Mesenchymal stem cell (in vitro differentiated cells and primary cell): ENCODE measurements at regions not wholly inside any gene's neighbourhood (a gene's known extent, or its start where the extent isn't known, plus 50 kb on each side); places are given as distances from the start of the nearest gene placed in this dataset.
A peak's percentile ranks its signal among the peaks of the same experiment; 100 is the strongest.

Experiments used
- DNase-seq: peaks from one replicate; pipeline ENCODE4 v3.0.0-alpha.2; 2013
- H2AFZ ChIP-seq: one replicate; pipeline ENCODE4 v1.6.1; 2013; ENCODE audit warnings: low read depth, mild to moderate bottlenecking, control low read depth, inconsistent platforms, low read length, moderate library complexity
- H2AK5ac ChIP-seq: 2 replicates; pipeline ENCODE4 v1.6.1; 2013; ENCODE audit warnings: low read length, moderate library complexity, mild to moderate bottlenecking, inconsistent platforms; ENCODE audit not compliant: severe bottlenecking
- H2BK120ac ChIP-seq: one replicate; pipeline ENCODE4 v1.6.1; 2013; ENCODE audit warnings: low read depth, mild to moderate bottlenecking, inconsistent platforms, low read length, moderate library complexity
- H2BK12ac ChIP-seq, 2 experiments: one replicate each; pipeline ENCODE4 v1.6.1; 2013; ENCODE audit warnings: inconsistent platforms in 2 of 2, low read length in 2 of 2, mild to moderate bottlenecking in 2 of 2, moderate library complexity in 2 of 2, control low read depth in 1 of 2
- H2BK15ac ChIP-seq: one replicate; pipeline ENCODE4 v1.6.1; 2013; ENCODE audit warnings: mild to moderate bottlenecking, low read depth, inconsistent platforms; ENCODE audit not compliant: poor library complexity, severe bottlenecking
- H2BK5ac ChIP-seq: 2 replicates; pipeline ENCODE4 v1.6.1; 2013; ENCODE audit warnings: low read depth, mild to moderate bottlenecking, low read length, control low read depth, inconsistent platforms; ENCODE audit not compliant: poor library complexity, severe bottlenecking
- H3K14ac ChIP-seq, 2 experiments: one replicate each; pipeline ENCODE4 v1.6.1; 2013; ENCODE audit warnings: inconsistent platforms in 2 of 2, low read length in 2 of 2, control low read depth in 1 of 2, mild to moderate bottlenecking in 1 of 2, moderate library complexity in 1 of 2
- H3K18ac ChIP-seq, 2 experiments: one replicate each; pipeline ENCODE4 v1.6.1; 2013; ENCODE audit warnings: inconsistent platforms in 2 of 2, low read length in 2 of 2, control low read depth in 1 of 2, low read depth in 1 of 2, mild to moderate bottlenecking in 1 of 2
- H3K23ac ChIP-seq, 2 experiments: one replicate each; pipeline ENCODE4 v1.6.1; 2013; ENCODE audit warnings: inconsistent platforms in 2 of 2, low read length in 2 of 2, mild to moderate bottlenecking in 2 of 2, moderate library complexity in 2 of 2, control low read depth in 1 of 2
- H3K27ac ChIP-seq: 2 replicates; pipeline ENCODE4 v1.5.1; 2013; ENCODE audit warnings: mild to moderate bottlenecking, moderate library complexity, low read length, control low read depth, inconsistent platforms; ENCODE audit not compliant: poor library complexity, severe bottlenecking
- H3K27me3 ChIP-seq, 2 experiments: 2 replicates each; pipeline versions ENCODE4 v1.6.1 to v1.7.0; 2013; ENCODE audit warnings: low read length in 2 of 2, mild to moderate bottlenecking in 2 of 2, moderate library complexity in 2 of 2, control low read depth in 1 of 2, inconsistent platforms in 1 of 2; ENCODE audit not compliant: control insufficient read depth in 1 of 2, insufficient read depth in 1 of 2
- H3K36me3 ChIP-seq, 2 experiments: 2 replicates each; pipeline versions ENCODE4 v1.6.1 to v1.7.0; 2013; ENCODE audit warnings: low read length in 2 of 2, control low read depth in 1 of 2, inconsistent platforms in 1 of 2, low read depth in 1 of 2, mild to moderate bottlenecking in 1 of 2; ENCODE audit not compliant: insufficient read depth in 2 of 2, control insufficient read depth in 1 of 2
- H3K4ac ChIP-seq, 2 experiments: one replicate each; pipeline ENCODE4 v1.6.1; 2013; ENCODE audit warnings: inconsistent platforms in 2 of 2, low read length in 2 of 2, mild to moderate bottlenecking in 2 of 2, moderate library complexity in 2 of 2, control low read depth in 1 of 2, low read depth in 1 of 2
- H3K4me1 ChIP-seq: 2 replicates; pipeline ENCODE4 v1.6.1; 2013; ENCODE audit warnings: low read depth, low read length, control low read depth; ENCODE audit not compliant: control insufficient read depth, insufficient read depth
- H3K4me2 ChIP-seq: 2 replicates; pipeline ENCODE4 v1.6.1; 2013; ENCODE audit warnings: low read length, mild to moderate bottlenecking, inconsistent platforms; ENCODE audit not compliant: poor library complexity, severe bottlenecking
- H3K4me3 ChIP-seq, 2 experiments: 2 replicates each; pipeline versions ENCODE4 v1.5.1 to v1.7.0; 2013; ENCODE audit warnings: low read length in 2 of 2, mild to moderate bottlenecking in 2 of 2, control low read depth in 1 of 2, low read depth in 1 of 2; ENCODE audit not compliant: insufficient read depth in 1 of 2
- H3K79me1 ChIP-seq: replicated peaks from 2 replicates; pipeline ENCODE4 v1.6.1; 2013; ENCODE audit warnings: mild to moderate bottlenecking, control low read depth, low read length, inconsistent platforms; ENCODE audit not compliant: poor library complexity, severe bottlenecking
- H3K9ac ChIP-seq: 2 replicates; pipeline ENCODE4 v1.7.0; 2013; ENCODE audit warnings: mild to moderate bottlenecking, low read length, moderate library complexity
- H3K9me3 ChIP-seq: 2 replicates; pipeline ENCODE4 v1.7.0; 2013; ENCODE audit warnings: mild to moderate bottlenecking, low read length; ENCODE audit not compliant: control insufficient read depth
- H4K8ac ChIP-seq: one replicate; pipeline ENCODE4 v1.6.1; 2013; ENCODE audit warnings: inconsistent platforms, mild to moderate bottlenecking, low read length, moderate library complexity
- H4K91ac ChIP-seq: one replicate; pipeline ENCODE4 v1.6.1; 2013; ENCODE audit warnings: mild to moderate bottlenecking, low read length, inconsistent platforms
- WGBS: methylation state at CpG from one replicate; pipeline ENCODE4 v1.1.7; 2013; ENCODE audit warnings: mixed read lengths; 5-methylcytosine and 5-hydroxymethylcytosine counted together

DNA sequence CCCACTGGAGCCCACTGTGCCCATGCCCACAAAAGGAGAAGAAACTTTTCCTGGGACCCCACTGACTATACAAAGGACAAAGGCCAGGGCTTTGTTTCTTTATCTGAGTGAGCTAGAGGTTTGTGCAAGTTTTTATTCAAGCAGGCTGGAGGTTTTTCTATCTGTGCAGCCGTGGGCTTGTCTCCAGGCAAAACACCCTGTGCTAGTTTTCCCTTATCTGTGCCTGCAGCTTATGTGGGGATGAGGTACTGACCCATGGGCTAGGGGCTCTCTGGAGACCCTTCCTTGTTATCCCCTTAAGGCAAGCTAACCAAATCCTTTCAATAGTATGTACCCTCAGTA, 545.5 kb downstream of the ZPLD1 start:
- Histone ChIP-seq H3K79me1 (no peaks in the 10 kb centered on the region), H3K4ac (no peak overlapping the region), H3K36me3 (no peaks in the 10 kb centered on the region), H2BK12ac (no peak overlapping the region), H3K27ac (peak overlapping the region; percentile 91), H3K27me3 (no peaks in the 10 kb centered on the region), H2AK5ac (peak overlapping the region; percentile 13), H4K8ac (no peak overlapping the region), H3K9me3 (no peaks in the 10 kb centered on the region), H2BK5ac (peak overlapping the region; percentile 60), H2BK15ac (no peak overlapping the region), H3K4me3 (peak overlapping the region in 1 of 2 experiments; percentile 52), H3K18ac (no peak overlapping the region), H3K4me1 (peaks cover 3% of the 10 kb centered on the region), H4K91ac (no peak overlapping the region), H2BK120ac (no peak overlapping the region), H3K9ac (no peak overlapping the region), H3K14ac (no peak overlapping the region), H2AFZ (no peak overlapping the region), H3K4me2 (peak overlapping the region; percentile 31), H3K23ac (no peak overlapping the region)
- 100% methylated on average over 1 of the region's 1 CpG for WGBS
- DNase-seq: no peak

DNA sequence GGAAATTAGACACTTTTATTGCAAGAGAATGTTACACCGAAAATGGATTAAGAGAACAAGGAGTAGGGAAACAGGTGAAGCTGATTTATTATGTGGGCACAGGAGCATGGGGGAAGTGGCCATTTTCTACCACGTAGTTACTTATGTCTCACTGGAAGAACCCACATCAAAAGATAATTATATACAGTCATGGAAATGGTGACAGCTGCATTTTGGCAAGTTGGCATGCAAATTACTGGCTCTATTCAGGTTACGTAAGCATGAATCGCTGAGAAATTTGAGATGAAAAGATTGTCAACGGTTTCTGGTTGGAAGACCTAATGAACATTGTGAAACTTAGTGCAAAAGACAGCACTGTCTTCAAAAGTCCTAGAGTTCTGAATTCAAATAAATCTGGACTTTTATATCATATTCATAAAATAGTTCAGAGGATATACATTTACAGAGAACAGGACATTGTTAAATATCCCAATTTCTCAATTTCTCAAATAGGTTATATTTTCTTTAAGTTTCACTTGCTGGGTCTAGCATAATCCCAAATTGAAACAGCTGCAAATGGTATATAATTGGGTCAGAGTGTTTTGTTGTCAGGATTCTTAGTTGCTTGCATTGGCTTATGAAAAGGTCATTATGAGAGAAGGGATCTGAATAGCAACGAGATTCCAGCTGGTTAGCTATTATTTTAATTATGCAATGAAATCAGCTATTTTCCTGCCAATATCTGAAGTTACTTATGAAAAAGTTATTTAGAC, 567.8 kb downstream of the ZPLD1 start:
- no peak overlapping the region for H3K14ac ChIP-seq
- DNase-seq: no peak
- H2BK120ac ChIP-seq: no peak overlapping the region
- no peak overlapping the region for H4K91ac ChIP-seq
- H4K8ac ChIP-seq: no peak overlapping the region
- H2BK15ac ChIP-seq: no peak overlapping the region
- no peak overlapping the region for H2BK12ac ChIP-seq
- no peaks in the 10 kb centered on the region for H3K36me3 ChIP-seq
- H3K23ac ChIP-seq: no peak overlapping the region
- no peak overlapping the region for H3K18ac ChIP-seq
- peaks cover under 1% of the 10 kb centered on the region for H3K9me3 ChIP-seq
- H3K27ac ChIP-seq: no peak overlapping the region
- no peak overlapping the region for H2AFZ ChIP-seq
- H3K4me2 ChIP-seq: no peak overlapping the region
- WGBS: 85% methylated on average over 4 of the region's 6 CpGs
- H3K4me3 ChIP-seq: no peak overlapping the region
- H3K4me1 ChIP-seq: no peaks in the 10 kb centered on the region
- no peaks in the 10 kb centered on the region for H3K27me3 ChIP-seq
- no peak overlapping the region for H2BK5ac ChIP-seq
- no peaks in the 10 kb centered on the region for H3K79me1 ChIP-seq
- H3K9ac ChIP-seq: no peak overlapping the region
- no peak overlapping the region for H2AK5ac ChIP-seq
- no peak overlapping the region for H3K4ac ChIP-seq

DNA sequence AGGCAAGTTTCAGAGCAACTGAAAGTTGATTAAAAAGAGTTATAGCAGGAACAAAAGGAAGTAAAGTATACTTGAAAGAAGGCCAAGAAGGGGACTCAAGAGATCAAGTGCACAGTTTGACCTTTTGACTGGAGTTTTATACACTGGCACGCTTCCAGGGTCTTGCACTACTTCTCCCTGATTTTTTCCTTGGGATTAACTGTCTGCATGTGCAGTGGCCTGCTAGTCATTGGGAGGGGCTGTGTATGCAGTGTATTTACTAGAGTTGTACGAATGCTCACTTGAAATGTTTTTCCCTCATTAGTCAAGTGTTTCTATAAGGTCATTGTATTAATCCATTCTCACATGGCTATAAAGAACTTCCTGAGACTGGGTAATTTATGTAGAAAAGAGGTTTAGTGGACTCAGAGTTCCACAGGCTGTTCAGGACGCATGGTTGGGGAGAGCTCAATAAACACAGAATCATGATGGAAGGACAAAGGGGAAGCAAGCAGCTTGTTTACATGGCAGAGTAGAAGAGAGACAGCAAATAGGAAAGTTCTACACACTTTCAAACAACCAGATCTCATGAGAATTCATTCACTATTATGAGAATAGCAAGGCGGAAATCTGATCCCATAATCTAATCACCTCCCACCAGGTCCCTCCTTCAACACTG, 571.8 kb downstream of the ZPLD1 start:
- Histone ChIP-seq H2AK5ac (no peak overlapping the region), H2AFZ (no peak overlapping the region), H4K8ac (no peak overlapping the region), H3K4ac (no peak overlapping the region), H3K79me1 (no peaks in the 10 kb centered on the region), H3K9ac (no peak overlapping the region), H3K4me1 (peaks cover 2% of the 10 kb centered on the region), H3K9me3 (no peaks in the 10 kb centered on the region), H3K18ac (no peak overlapping the region), H3K4me3 (no peak overlapping the region), H3K27ac (no peak overlapping the region), H2BK5ac (no peak overlapping the region), H3K4me2 (no peak overlapping the region), H3K36me3 (no peaks in the 10 kb centered on the region), H3K27me3 (no peaks in the 10 kb centered on the region), H3K14ac (no peak overlapping the region), H4K91ac (no peak overlapping the region), H2BK15ac (no peak overlapping the region), H2BK120ac (no peak overlapping the region), H2BK12ac (no peak overlapping the region), H3K23ac (no peak overlapping the region)
- no peak for DNase-seq
- 55% methylated on average over 3 of the region's 4 CpGs for WGBS

DNA sequence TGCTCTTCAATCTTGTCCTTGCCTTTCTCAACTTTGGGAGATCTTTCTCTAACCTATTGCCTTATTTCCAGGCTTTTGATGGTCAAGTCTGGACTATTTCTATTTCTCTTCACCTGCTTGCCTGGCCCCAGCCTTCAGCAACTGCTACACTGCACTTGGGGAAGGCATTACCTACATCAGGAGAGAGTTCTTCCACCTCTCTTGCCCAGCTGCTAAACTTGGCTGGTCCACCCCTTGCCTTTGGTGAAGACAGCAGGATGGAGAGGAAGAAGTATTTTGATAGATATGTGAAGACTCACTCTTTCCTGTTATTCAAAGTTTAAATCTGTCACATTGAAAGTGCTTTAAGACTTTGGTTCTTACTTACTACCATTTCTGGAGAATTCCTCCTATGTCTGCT, 574.8 kb downstream of the ZPLD1 start:
- peaks cover 2% of the 10 kb centered on the region for H3K4me1 ChIP-seq
- H3K9ac ChIP-seq: no peak overlapping the region
- H3K18ac ChIP-seq: no peak overlapping the region
- H3K9me3 ChIP-seq: no peaks in the 10 kb centered on the region
- no peak overlapping the region for H4K91ac ChIP-seq
- H3K27ac ChIP-seq: no peak overlapping the region
- H3K27me3 ChIP-seq: no peaks in the 10 kb centered on the region
- H3K4me2 ChIP-seq: no peak overlapping the region
- no peak overlapping the region for H2AK5ac ChIP-seq
- no peaks in the 10 kb centered on the region for H3K36me3 ChIP-seq
- H2BK12ac ChIP-seq: no peak overlapping the region
- no peak overlapping the region for H3K4me3 ChIP-seq
- H2AFZ ChIP-seq: no peak overlapping the region
- H2BK120ac ChIP-seq: no peak overlapping the region
- no peaks in the 10 kb centered on the region for H3K79me1 ChIP-seq
- no peak overlapping the region for H4K8ac ChIP-seq
- H3K14ac ChIP-seq: no peak overlapping the region
- no peak overlapping the region for H3K23ac ChIP-seq
- H2BK15ac ChIP-seq: no peak overlapping the region
- H2BK5ac ChIP-seq: no peak overlapping the region
- H3K4ac ChIP-seq: no peak overlapping the region
- DNase-seq: no peak
